GM21390 (cell line): ENCODE measurements at regions not wholly inside any gene's neighbourhood (a gene's known extent, or its start where the extent isn't known, plus 50 kb on each side); places are given as distances from the start of the nearest gene placed in this dataset.
"Not testable (repeated sequence)": the region's sequence is repeated elsewhere in the genome, so short reads cannot be mapped to it uniquely, and the experiment has no call there.

Experiments
- ATAC-seq: cut with Tn5 transposase; IDR thresholded peaks from one replicate; pipeline ENCODE4 v1.9.1; 2021; ENCODE audit not compliant: unreplicated experiment

DNA sequence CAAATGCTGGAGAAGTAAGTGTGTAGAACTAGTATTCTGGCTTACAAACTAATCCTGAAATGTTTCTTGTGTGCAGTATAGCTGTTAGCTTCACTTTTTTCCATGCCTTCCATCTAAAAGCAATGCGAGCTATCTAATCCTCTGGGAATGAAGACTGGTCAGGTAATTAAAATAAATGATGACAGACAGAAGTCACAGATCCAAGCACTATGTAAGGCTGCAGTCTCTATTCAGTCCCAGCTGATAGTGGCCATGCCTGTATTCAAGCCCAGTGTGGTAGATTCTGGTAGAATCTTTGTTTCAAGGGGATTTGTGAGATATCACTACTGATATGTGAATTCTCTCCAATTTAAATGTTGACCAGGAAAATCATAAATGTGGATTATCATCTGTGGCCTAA, 637.2 kb downstream of the TMTC2 start:
- ATAC-seq, result no peak

DNA sequence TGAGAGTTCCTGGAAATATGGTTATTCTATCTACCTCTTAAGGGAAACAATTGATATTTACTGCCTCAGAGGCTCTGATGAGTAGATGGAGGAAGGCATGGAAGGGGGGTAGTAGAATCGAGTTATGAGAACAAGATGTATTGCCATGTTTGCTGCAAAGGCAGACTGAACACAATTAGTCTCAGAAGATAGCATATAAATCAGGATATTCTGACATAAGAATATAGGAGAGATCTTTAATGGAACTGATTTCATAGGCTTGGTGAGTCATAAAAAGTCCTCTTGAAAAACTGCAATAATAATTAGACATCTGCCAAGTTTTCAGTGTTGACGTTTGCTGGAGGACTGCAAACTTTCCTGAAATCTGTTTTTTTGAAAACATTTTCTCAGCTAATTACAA, 636.1 kb downstream of the TMTC2 start:
- ATAC-seq, result no peak

DNA sequence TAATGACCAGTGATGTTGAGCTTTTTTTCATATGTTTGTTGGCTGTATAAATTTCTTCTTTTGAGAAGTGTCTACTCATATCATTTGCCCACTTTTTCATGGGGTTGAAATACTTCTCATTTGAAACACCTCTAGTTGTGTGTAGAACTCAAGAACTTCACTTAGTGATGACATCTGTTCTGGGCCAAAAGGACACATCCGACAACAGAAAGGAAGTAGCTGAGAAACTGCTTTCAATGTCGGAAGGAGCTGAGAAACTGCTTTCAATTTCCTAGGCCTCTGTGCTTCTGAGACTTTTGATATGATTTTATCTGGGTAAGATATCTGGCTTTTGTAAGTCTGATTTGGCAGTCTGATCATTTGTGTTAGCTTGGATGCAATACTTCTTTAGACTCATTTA, 635.3 kb downstream of the TMTC2 start:
- no peak for ATAC-seq

DNA sequence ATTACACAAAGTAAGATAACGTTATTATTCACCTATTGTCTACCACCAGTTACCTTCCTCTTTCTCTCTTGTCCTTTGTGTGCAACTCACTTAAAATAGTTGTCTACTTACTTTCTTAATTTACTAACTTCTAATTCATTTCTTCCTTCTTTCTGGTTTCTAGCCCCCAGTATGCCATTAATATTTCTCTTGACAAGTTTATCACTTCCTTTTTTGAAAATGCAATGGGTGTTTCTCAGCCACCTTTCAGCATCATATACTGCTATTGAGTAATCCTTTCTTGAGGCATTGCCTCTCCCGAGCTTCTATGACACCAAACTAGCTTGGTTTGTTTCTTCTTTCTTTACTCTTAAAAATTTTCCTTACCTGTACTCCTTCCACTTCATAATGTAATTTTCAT, 633.6 kb downstream of the TMTC2 start:
- no peak for ATAC-seq

DNA sequence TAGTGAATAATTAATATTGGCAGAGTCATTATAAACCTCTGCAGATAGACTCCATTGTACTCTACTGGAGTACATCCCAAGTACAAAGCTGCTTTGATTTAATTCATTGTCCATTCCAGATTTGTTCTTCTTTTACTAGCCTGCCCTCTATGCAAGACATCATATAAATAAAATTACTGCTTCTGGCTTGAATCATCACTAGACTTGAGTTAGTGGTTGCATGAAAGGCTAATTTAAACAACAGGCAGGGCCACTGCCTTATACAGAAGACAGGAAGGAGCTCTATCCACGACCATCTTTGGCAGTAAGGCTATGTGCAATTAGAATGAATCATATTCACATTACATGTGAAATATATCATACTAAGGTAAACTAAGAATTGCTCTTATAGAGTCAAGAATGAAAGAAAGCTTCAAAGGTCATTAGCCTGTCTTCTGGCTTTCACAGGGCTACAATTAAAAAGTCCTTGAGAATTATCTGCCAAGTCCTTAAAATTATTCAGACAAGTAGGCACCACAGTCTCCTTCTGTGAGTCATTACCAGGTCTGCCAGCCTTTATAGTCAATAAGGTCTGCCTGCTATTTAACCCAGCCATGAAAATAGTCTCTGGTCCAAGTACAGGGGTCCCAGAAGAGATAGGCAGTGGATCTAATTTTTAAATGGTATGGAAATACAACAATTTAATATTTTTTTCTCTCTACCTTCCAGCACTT, 631.8 kb downstream of the TMTC2 start:
- ATAC-seq, result no peak

DNA sequence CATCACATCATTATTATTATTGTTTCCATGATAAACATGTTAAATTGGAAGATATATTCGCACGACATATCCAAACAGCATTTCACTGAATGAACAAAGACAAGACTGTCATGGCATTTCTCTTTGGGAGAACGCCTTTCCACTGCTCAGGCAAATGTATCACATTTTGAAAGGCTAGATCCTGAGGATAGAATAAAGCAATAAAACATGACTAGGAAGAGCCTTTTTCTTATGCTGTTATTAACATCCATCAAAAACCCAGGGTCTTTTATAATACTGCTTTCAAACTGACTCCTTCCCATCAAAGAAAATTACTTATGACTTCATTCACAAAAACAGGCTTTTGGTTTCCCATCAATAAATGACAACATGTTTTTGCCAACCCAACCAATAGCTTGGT, 630.9 kb downstream of the TMTC2 start:
- no peak for ATAC-seq

DNA sequence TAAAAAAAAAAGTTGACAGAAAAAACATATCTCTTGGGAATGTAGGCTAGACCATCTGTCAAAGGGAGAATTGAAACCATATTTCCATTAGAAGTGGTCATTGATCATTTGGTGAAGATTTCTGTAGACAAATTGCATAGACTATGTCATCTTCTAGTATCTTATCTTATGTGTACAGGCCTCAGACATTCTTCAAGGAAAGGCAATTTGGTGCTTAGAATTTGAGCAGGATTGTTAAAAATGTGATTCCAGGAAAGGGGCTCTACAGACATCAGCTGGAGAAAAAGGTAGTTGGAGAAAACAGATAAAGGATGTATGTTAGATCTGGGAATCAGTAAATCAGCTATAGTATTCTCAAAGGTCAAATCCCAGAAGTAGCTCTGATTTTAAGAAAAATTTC, 627.1 kb downstream of the TMTC2 start:
- no peak for ATAC-seq

DNA sequence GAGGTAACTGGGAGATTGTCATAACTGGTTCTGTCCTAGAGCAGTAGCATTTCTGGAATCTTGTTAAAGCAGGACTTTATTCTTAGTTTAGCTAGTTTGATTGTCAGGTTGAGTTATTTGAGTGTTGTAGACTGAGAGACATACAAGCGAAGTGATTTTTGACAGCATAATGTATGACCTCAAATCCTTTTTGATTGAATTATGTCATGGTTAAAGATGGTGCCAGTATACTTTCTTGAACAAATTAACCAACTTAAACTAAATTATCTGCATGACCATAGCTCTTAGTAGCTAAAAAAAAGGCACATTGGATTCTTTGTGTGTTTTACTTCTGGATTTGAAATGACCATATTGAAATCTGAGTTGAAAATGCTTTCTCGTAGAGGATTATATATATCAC, 626.6 kb downstream of the TMTC2 start:
- no peak for ATAC-seq

DNA sequence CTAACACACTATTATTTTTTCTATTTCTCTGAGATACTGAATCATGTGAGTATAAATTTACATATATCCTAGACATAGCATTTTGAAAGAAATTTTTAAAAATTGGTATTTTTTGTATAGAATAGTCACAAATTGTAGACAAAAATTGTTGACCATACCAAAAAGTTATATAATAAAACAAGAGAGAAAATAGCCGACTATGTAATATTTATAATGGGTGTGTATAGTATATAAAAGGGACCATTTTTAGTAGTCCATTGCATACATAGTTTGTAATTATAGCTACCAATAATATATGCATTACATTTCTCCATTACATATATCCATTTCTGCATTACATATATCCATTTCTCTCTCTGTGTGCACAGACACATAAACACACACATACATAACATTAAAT, 590.2 kb downstream of the TMTC2 start:
- no peak for ATAC-seq

DNA sequence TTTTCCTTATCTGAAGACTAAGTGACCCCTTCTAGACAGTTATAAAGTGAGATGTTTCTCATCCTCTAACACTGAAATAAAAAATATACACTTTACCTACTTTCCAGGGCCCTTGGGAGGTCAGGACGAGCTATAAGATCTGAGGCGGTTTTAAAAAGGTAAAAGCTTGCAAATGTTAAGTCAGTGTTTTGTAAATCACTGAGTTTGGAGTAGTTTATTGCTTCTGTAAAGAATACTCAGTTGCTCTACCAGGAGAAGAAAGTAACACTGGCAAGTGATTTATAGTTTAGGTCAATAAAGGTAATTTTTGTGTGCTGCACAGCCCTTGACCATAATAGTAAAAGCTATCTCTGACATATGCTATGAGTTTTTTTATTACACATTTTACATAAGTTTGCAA, 584.5 kb downstream of the TMTC2 start:
- no peak for ATAC-seq

DNA sequence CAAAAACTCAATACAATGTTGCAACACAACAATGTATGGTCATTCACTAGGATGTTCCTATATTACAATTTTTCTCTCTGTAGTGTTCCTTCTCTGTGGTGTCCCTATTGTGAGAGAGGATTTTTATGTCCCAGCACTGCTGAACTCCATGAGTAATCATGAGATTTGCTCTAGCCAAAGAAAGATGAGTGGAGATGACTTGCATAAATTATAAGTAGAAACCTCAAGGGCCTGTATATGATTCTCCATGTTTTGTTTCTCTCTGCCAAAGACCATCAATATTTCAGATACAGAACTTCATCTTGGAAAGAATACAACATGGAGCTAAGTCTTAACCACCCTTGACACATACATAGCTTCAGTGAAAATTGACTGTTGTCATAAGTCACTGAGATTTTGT, 579.1 kb downstream of the TMTC2 start:
- ATAC-seq, result no peak

DNA sequence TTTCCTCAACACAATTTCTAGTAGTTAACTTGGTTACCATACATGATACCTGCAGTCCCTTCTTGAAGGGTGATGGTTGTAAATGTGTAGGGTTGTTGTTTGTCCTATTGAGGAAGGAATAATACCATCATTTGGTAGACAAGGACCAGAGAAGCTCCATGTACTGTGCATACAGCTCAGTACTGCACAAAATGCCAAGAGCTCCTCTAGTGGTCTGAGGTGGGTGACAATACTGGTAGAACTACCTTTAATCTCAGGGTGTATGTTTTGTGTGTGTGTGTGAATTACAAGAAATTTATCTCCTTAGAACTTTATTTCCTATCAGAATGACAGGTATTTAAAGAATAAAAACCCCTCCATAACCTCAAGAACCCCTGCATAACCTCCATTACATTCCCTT, 575.3 kb downstream of the TMTC2 start:
- ATAC-seq, result no peak

DNA sequence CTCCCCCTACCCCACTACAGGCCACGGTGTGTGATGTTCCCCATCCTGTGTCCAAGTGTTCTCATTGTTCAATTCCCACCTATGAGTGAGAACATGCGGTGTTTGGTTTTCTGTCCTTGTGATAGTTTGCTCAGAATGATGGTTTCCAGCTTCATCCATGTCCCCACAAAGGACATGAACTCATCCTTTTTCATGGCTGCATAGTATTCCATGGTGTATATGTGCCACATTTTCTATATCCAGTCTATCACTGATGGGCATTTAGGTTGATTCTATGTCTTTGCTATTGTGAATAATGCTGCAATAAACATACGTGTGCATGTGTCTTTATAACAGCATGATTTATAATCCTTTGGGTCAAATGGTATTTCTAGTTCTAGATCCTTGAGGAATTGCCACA, 573.4 kb downstream of the TMTC2 start:
- ATAC-seq, result not testable (repeated sequence)

DNA sequence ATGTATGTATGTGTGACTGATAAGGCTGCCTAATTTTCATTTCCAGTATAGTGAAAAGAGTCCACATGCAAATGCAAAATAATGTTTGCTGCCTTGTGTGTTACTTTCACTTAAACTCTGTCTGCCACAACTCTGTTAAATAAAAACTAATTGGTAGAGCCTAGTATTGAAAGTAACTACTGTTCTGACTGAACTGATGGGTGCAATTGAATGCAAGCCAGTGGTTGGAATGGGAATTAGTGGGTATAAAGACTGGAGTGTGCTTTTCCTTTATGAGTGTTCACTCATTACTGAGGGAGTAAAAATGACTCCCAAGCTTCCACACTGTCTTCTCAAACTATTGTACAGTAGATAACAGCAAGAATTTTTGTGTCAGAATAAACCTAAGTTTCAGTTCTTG, 571.0 kb downstream of the TMTC2 start:
- ATAC-seq, result no peak

DNA sequence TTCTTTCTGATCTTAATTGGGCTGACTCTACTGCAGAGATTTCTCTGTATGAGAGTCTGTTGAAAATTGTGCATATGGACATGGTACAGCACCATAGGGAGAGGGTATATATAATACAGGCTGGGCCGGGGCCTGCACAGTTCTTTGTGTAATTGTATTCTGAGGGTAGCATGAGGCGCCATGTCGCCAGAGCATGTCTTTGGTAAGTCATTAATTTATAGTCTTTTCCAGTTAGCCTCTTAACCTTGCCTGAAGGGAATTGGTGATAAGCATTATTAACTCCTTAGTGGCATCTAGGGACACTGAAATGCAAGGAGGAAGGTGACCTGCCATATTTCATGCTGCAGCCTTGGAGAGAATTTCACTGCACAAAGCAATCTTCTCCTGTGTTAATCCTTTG, 569.9 kb downstream of the TMTC2 start:
- no peak for ATAC-seq

DNA sequence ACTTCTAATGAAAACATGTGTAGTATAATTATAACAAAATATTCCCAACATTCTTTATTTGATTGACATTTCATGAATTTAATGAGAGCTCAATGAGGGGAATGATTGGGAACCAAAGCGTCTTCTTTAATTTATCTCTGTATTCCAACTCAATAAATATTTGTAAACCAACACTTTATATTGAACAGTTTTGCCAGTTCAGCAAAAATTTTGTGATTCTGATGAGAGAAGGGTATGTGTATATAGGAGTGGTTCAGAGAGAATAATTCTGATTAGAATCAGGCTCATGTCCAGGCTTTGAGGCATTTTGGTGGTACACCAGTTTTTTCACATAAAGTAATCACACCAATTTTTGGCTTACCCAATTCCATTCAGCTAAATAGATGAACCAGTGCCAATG, 564.2 kb downstream of the TMTC2 start:
- no peak for ATAC-seq

DNA sequence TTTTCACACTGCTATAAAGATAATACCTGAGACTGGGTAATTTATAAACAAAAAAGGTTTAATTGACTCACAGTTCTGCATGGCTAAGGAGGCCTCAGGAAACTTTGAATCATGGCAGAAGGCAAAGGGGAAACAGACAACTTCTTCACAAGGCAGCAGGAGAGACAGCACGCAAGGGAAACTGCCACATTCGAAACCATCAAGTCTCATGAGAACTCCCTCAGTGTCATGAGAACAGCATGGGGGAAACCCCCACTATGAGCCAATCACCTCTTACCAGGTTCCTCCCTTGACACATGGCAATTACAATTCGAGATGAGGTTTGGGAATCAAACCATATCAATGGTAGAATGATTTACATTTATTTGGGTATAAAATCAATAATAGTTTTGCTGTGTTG, 558.5 kb downstream of the TMTC2 start:
- no peak for ATAC-seq

DNA sequence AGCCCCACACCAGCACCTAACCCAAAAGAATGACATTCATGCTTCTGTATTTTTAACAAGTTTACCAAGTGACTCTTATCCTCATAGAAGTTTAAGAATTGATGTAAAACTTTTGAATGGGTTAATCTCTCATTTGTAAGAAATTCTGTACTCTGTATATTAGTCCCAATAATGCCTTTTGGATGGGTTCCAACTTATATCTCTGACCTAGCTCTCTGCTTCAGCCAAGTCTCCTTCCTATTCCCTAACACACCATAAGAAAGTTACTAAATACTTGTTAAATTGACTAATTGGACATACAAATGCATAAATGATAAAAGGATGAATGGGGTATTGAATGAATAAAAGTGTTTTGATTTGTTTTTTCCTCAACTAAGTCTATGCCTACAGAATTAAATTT, 557.3 kb downstream of the TMTC2 start:
- no peak for ATAC-seq

DNA sequence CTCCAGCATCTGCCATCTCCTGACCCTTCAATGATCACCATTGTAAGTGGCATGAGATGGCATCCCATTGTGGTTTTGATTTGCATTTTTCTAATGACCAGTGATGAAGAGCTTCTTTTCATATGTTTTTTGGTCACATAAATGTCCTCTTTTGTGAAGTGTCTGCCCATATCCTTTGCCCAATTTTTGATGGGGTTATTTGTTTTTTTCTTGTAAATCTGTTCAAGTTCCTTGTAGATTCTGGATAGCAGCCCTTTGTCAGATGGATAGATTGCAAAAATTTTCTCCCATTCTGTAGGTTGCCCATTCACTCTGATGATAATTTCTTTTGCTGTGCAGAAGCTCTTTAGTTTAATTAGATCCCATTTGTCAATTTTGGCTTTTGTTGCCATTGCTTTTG, 547.3 kb downstream of the TMTC2 start:
- ATAC-seq, result not testable (repeated sequence)

DNA sequence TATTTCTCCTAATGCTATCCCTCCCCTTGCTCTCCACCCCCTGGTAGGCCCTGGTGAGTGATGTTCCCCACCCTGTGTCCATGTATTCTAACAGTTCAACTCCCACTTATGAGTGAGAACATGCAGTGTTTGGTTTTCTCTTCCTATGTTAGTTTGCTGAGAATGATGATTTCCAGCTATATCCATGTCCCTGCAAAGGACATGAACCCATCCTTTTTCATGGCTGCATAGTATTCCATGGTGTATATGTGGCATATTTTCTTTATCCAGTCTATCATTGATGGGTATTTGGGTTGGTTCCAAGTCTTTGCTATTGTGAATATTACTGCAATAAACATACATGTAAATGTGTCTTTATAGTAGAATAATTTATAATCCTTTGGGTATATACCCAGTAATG, 540.3 kb downstream of the TMTC2 start:
- ATAC-seq, result not testable (repeated sequence)

DNA sequence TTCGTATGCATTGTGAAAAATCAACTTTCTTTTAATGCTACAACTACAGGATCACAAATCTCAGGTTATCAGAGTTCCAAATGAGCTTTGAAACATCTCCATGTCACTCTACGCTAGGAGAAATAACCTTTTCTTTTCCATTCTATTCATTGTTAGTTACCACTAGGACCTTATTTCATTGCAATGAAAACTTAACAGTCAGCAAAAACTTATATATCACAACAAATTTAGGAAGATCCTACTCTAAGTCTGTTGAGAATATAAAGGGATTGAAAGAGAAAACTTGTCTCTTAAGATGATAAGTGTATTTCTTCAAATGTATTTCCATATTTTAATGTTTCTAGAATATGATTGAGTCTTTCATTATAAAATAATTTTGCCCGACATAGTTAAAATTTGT, 539.1 kb downstream of the TMTC2 start:
- no peak for ATAC-seq

DNA sequence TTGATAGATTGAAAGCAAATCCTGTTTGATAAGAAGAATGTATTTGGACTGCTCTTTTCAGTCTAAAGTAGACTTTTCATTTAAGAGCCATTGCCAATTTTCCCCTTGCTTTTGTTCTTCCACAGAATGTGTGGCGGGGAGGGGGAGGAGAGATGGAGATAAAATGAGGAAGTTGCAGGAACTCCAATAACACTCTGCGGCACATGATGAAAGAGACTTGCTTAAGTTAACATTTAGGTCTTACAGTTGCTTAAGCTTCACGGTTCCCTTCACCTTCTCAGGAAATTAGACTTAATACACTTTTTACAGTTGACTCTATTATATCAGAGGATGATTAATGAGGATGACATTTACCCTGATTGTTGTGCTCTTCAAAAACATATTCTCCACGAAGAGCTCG, 537.3 kb downstream of the TMTC2 start:
- ATAC-seq, result no peak

DNA sequence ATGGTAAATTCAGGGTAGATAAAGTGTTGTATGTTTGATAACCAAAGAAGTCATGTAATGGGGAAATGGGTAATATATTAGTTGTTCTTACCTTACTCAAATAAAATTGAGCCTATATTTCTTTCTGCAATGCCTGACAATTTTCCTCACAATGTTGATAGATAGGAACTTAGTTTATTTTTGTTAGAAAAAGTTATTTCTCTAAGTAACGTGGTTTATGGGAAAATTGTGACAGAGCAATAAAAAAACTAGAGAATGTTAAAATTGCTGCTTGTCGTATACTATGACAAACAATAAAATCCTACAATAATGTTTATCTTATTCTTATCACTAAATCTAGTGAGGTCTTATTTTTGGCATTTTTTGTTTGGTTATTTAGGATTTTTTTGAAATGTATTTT, 534.1 kb downstream of the TMTC2 start:
- ATAC-seq, result no peak

DNA sequence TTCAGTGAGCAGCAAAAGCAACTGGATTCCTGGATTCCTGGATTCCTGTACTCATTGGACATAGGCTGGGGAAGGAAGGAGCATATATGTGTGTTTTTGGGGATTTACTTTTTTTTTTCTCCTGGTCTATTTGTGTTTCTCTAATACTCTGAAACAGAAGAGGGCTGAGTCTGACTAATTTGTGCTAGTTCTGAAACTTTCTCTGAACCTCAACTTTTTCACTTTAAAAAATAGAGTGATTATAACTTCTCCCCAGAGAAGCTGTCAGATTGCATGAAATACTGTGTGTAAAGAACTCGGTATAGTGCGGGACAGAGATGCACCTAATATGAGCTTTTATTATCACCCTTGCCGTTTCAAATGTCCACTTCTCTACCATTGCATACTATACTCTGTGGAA, 529.5 kb downstream of the TMTC2 start:
- ATAC-seq, result no peak
